ENCODE measurements at regions not wholly inside any gene's neighbourhood (a gene's known extent, or its start where the extent isn't known, plus 50 kb on each side); places are given as distances from the start of the nearest gene placed in this dataset.

DNA sequence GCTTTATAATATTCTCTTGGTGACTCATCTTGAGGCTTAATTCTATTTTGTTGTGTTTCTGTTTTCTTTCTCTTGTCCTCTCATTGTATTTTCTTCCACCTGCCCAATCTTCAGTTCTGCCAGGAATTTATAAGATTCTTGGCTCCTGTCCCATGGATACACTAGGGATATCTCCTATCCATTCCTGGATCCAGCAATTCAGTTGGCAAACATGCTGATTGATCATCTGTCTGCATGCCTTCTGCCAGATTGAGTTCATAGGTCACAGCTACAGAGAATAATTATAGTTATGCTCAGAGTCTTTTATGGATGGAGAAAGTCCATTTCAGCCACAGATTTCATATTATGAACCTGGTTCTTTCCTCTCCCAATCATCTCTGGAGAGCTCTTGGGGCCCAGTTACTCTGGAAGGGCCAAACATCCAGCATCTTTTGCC lies 140.4 kb upstream of the MAGI2 start:
- TF ChIP-seq, protein P1, sequence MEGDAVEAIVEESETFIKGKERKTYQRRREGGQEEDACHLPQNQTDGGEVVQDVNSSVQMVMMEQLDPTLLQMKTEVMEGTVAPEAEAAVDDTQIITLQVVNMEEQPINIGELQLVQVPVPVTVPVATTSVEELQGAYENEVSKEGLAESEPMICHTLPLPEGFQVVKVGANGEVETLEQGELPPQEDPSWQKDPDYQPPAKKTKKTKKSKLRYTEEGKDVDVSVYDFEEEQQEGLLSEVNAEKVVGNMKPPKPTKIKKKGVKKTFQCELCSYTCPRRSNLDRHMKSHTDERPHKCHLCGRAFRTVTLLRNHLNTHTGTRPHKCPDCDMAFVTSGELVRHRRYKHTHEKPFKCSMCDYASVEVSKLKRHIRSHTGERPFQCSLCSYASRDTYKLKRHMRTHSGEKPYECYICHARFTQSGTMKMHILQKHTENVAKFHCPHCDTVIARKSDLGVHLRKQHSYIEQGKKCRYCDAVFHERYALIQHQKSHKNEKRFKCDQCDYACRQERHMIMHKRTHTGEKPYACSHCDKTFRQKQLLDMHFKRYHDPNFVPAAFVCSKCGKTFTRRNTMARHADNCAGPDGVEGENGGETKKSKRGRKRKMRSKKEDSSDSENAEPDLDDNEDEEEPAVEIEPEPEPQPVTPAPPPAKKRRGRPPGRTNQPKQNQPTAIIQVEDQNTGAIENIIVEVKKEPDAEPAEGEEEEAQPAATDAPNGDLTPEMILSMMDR (conservative IDR thresholded peaks at IDR 0.05) = no peak
- no peak for TF ChIP-seq EZH2 (IDR thresholded peaks at IDR 0.05; ENCODE audit: low read depth)
